ENCODE measurements at regions not wholly inside any gene's neighbourhood (a gene's known extent, or its start where the extent isn't known, plus 50 kb on each side); places are given as distances from the start of the nearest gene placed in this dataset.

DNA sequence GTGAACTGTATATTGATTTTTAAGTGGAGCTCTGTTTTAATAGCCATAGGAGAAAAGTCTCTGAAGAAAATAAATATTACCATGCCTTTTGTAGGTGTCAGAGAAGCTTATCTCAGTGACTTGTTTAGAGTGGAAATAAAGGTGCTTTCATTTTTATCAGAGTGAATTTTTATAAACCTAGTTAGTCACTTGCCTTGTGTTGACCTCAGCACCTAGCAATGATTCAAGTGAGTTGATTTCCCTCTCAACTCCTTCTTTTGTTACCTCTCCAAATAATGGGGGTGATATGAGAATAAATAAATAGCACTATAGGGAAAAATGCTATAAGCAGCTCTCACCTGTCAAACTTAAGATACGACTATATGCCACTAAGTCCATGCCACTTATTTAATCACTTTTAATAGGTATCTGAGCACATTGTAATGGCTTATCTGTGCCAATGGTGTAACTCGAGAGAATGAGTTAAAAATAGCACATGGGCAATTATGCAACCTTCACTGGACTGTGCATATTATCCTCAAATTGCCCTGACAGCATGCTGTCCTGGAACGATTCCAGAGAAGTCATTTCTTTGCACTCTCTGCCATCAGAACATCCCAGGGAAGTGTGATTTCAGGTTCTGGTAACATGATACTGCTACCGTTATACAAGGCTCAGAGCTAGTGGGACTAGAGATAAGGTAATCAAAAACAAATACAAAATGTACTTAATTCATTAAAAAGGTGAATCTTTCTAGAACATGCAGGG lies 290.8 kb downstream of the CCDC85A start:
- Histone ChIP-seq H2BK15ac (ENCODE audit: low read depth, low read length) (no peak overlapping the region), H3K23me2 (ENCODE audit: insufficient read length, low read depth, low read length, poor library complexity, severe bottlenecking) (no peaks in the 10 kb centered on the region), H2BK5ac (ENCODE audit: insufficient read length, low read length) (no peak overlapping the region), H3K79me2 (ENCODE audit: insufficient read depth, low read length) (no peaks in the 10 kb centered on the region), H2AFZ (ENCODE audit: low read length) (no peak overlapping the region), H2BK20ac (ENCODE audit: low read depth, low read length, poor library complexity, severe bottlenecking) (no peak overlapping the region), H3K9ac (ENCODE audit: extremely low read depth, insufficient read length, low read length) (no peak overlapping the region), H2AK5ac (ENCODE audit: insufficient read length, low read length) (no peak overlapping the region), H3K23ac (ENCODE audit: insufficient read length, low read depth, low read length) (no peak overlapping the region), H2BK120ac (ENCODE audit: low read depth, low read length, poor library complexity, severe bottlenecking) (no peak overlapping the region), H4K8ac (replicated peaks; ENCODE audit: insufficient read length, low read depth, low read length) (no peak overlapping the region), H4K5ac (ENCODE audit: insufficient read length, low read depth, low read length) (no peak overlapping the region), H3T11ph (ENCODE audit: low read length) (no peak overlapping the region), H3K4me1 (ENCODE audit: insufficient read depth, low read length) (peaks cover 8% of the 10 kb centered on the region), H3K18ac (ENCODE audit: insufficient read length, low read depth, low read length) (no peak overlapping the region), H4K91ac (ENCODE audit: insufficient read length, low read depth, low read length) (no peak overlapping the region), H4K20me1 (ENCODE audit: control insufficient read depth, insufficient read depth, insufficient read length) (no peaks in the 10 kb centered on the region), H3K4ac (ENCODE audit: low read depth, low read length) (no peak overlapping the region), H3K9me3 (ENCODE audit: control insufficient read depth, low read depth, low read length) (no peaks in the 10 kb centered on the region), H3K56ac (ENCODE audit: insufficient read length, low read depth, low read length) (no peak overlapping the region), H2BK12ac (ENCODE audit: insufficient read length, low read depth, low read length) (no peak overlapping the region), H3K14ac (ENCODE audit: insufficient read depth, low read length) (no peak overlapping the region), H3K27me3 (ENCODE audit: insufficient read depth, low read length) (no peaks in the 10 kb centered on the region), H3K27ac (ENCODE audit: insufficient read length, low read depth, low read length) (no peak overlapping the region), H3K79me1 (ENCODE audit: insufficient read depth, low read depth, low read length, poor library complexity, severe bottlenecking) (no peaks in the 10 kb centered on the region), H3K4me2 (ENCODE audit: insufficient read depth, insufficient read length, low read length) (no peak overlapping the region)
- TF ChIP-seq, protein P1, sequence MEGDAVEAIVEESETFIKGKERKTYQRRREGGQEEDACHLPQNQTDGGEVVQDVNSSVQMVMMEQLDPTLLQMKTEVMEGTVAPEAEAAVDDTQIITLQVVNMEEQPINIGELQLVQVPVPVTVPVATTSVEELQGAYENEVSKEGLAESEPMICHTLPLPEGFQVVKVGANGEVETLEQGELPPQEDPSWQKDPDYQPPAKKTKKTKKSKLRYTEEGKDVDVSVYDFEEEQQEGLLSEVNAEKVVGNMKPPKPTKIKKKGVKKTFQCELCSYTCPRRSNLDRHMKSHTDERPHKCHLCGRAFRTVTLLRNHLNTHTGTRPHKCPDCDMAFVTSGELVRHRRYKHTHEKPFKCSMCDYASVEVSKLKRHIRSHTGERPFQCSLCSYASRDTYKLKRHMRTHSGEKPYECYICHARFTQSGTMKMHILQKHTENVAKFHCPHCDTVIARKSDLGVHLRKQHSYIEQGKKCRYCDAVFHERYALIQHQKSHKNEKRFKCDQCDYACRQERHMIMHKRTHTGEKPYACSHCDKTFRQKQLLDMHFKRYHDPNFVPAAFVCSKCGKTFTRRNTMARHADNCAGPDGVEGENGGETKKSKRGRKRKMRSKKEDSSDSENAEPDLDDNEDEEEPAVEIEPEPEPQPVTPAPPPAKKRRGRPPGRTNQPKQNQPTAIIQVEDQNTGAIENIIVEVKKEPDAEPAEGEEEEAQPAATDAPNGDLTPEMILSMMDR (conservative IDR thresholded peaks at IDR 0.05) = no peak
- Mint-ChIP-seq H3K27ac (no peak overlapping the region), H3K9me3 (no peaks in the 10 kb centered on the region), H3K36me3 (ENCODE audit: insufficient read depth in 1 of 3, low read depth in 3 of 3) (no peaks in the 10 kb centered on the region), H3K27me3 (ENCODE audit: low read depth) (no peaks in the 10 kb centered on the region), H3K4me3 (no peak overlapping the region), H3K4me1 (peaks cover 11 to 14% of the 10 kb centered on the region in 2 experiments)
- no CpG with 5 or more reads among the region's 4 CpGs for WGBS (ENCODE audit: extremely low coverage, insufficient read length, low lambda C conversion rate)
- DNase-seq = no peak

Measured in H9 (cell line).